ENCODE measurements at regions not wholly inside any gene's neighbourhood (a gene's known extent, or its start where the extent isn't known, plus 50 kb on each side); places are given as distances from the start of the nearest gene placed in this dataset.

- TF ChIP-seq CTCF (IDR thresholded peaks at IDR 0.05; ENCODE audit: extremely low read depth in 1 of 2, insufficient read depth in 1 of 2, low read depth in 1 of 2, low read length in 2 of 2): no peak
- TF ChIP-seq POLR2AphosphoS5 (IDR thresholded peaks at IDR 0.05; ENCODE audit: insufficient read depth, low read depth, low read length): no peak
- TF ChIP-seq POLR2A (IDR thresholded peaks at IDR 0.05; ENCODE audit: low read depth, low read length): no peak
These were observed 55.6 kb upstream of the DLG1 start for GRCh38 chr3:197353867-197354567.

Measured in endothelial cell of umbilical vein (primary cell).